ENCODE measurements at regions not wholly inside any gene's neighbourhood (a gene's known extent, or its start where the extent isn't known, plus 50 kb on each side); places are given as distances from the start of the nearest gene placed in this dataset.

DNA sequence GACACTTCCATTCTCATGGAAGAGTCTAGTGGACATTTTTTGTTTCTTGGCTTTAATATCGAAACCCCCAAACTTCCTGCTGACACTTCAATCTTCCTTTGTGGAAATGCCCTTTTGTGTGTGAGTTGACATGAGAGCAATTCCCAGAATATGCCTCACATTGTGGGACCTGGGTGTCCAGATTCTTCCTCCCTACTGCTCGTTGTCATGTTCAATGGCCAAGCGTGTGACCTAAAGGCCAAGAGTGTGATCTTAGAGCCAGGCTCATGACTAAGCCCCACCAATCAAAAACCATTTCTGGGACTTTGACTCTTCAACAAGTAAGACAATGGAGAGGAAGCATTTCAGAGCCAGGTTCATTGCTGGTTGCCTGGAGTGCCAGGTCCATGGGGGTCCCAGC, 52.5 kb upstream of the BMPER start:
- Histone ChIP-seq H3K9me3 (ENCODE audit: severe bottlenecking) (no peaks in the 10 kb centered on the region), H3K27me3 (ENCODE audit: insufficient read depth, low read depth, severe bottlenecking) (no peaks in the 10 kb centered on the region), H3K4me3 (ENCODE audit: low read depth, low read length) (no peak overlapping the region), H3K27ac (no peak overlapping the region), H3K36me3 (no peaks in the 10 kb centered on the region)
- DNase-seq = no peak
- TF ChIP-seq, protein P1, sequence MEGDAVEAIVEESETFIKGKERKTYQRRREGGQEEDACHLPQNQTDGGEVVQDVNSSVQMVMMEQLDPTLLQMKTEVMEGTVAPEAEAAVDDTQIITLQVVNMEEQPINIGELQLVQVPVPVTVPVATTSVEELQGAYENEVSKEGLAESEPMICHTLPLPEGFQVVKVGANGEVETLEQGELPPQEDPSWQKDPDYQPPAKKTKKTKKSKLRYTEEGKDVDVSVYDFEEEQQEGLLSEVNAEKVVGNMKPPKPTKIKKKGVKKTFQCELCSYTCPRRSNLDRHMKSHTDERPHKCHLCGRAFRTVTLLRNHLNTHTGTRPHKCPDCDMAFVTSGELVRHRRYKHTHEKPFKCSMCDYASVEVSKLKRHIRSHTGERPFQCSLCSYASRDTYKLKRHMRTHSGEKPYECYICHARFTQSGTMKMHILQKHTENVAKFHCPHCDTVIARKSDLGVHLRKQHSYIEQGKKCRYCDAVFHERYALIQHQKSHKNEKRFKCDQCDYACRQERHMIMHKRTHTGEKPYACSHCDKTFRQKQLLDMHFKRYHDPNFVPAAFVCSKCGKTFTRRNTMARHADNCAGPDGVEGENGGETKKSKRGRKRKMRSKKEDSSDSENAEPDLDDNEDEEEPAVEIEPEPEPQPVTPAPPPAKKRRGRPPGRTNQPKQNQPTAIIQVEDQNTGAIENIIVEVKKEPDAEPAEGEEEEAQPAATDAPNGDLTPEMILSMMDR (IDR thresholded peaks at IDR 0.05; ENCODE audit: low read depth, low read length) = no peak

DNA sequence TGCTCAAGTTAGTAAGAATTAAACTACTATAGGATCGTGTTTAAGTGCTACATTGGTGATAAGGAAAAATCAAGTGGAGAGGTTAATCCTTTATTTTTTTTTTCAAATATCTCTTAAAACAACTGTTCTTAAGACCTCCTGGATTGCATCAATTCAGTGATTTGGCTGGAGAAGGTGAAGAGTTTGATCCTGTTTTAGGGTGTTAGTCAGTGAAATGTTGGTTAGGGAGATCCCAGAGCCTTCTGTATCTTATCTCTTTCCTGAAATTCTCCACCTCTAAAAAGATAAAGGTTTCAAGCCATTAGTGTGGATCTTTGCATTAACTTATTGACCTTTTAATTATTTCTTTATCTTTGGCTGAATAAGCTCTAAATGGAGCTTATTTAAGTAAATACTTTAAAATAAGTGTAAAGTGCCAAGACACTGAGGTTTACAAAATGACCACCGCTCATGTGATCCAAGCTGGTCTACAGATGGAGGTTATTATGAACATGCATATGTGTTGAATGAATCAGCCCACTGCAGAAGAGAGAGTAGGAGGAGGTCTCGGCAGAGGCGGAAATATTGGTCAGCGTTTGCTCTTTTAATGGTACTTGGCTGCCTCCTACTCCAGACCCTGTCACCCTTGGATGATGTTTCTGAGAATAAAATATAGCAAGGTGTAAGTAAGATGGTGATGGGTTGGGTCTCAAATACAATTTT, 51.8 kb upstream of the BMPER start:
- H3K4me3 ChIP-seq (ENCODE audit: low read depth, low read length) = no peak overlapping the region
- TF ChIP-seq, protein P1 (IDR thresholded peaks at IDR 0.05; ENCODE audit: low read depth, low read length) = no peak
- H3K36me3 ChIP-seq = no peaks in the 10 kb centered on the region
- DNase-seq = no peak
- no peaks in the 10 kb centered on the region for H3K27me3 ChIP-seq (ENCODE audit: insufficient read depth, low read depth, severe bottlenecking)
- no peaks in the 10 kb centered on the region for H3K9me3 ChIP-seq (ENCODE audit: severe bottlenecking)
- H3K27ac ChIP-seq = no peak overlapping the region

DNA sequence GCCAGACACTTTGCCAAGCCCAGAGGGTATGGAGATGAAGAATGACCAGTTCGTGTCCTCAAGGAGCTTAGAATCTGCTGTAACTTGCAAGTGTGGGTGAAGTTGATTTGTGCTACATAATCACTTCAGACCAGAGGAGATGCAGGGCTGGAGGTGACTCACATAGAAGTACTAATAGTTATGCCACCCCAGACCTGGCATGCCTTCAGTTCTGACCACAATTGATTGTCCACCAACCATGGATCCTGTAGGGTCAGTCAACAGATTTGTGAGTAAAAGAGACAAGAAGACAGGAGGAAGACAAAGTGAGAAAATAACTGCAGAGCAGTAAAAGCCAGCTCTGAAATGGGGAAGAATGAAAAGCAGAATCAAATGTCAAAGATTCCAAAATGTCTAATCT, 51.2 kb upstream of the BMPER start:
- Histone ChIP-seq H3K4me3 (ENCODE audit: low read depth, low read length) (no peak overlapping the region), H3K27me3 (ENCODE audit: insufficient read depth, low read depth, severe bottlenecking) (no peaks in the 10 kb centered on the region), H3K36me3 (no peaks in the 10 kb centered on the region), H3K27ac (no peak overlapping the region), H3K9me3 (ENCODE audit: severe bottlenecking) (no peaks in the 10 kb centered on the region)
- TF ChIP-seq, protein P1 (IDR thresholded peaks at IDR 0.05; ENCODE audit: low read depth, low read length) = no peak
- no peak for DNase-seq

DNA sequence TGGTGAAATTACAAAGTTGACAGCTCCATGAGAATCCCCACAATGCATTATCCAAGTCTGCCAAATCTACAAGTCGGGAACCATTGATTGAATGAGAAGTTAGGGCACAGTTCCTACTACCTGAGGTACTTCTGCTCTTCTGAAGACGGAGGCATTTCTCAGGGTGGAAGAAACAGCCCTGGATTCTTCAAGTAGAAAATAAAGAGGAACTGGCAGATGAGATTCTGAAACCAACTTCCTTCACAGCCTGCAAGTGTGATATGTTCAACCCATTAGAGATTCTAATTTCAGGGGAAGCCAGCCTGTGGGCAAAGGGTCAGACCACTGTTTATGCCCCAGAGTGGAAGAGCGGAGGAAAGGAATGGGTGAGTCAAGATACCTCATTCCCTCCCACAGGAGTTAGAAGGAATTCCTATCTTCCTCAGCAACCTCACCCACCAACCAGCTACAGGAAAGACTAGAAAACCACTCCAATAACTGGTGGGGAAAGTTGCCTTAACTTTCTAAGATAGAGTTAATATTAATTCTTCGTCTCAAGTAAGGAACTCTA, 50.5 kb upstream of the BMPER start:
- Histone ChIP-seq H3K4me3 (ENCODE audit: low read depth, low read length) (no peak overlapping the region), H3K36me3 (no peaks in the 10 kb centered on the region), H3K27me3 (ENCODE audit: insufficient read depth, low read depth, severe bottlenecking) (no peaks in the 10 kb centered on the region), H3K27ac (no peak overlapping the region), H3K9me3 (ENCODE audit: severe bottlenecking) (no peaks in the 10 kb centered on the region)
- no peak for DNase-seq
- TF ChIP-seq, protein P1 (IDR thresholded peaks at IDR 0.05; ENCODE audit: low read depth, low read length) = no peak
